Hindlimb muscle (tissue), 1 donor: ENCODE measurements at regions not wholly inside any gene's neighbourhood (a gene's known extent, or its start where the extent isn't known, plus 50 kb on each side); places are given as distances from the start of the nearest gene placed in this dataset.
"Not testable (repeated sequence)": the region's sequence is repeated elsewhere in the genome, so short reads cannot be mapped to it uniquely, and the experiment has no call there.

Source experiments
- DNase-seq: peaks from one replicate; pipeline ENCODE4 v3.0.0-alpha.2; 2013

- no peak for DNase-seq
Measured at GRCh38 chr14:85315733-85316290, 214.1 kb upstream of the FLRT2 start.

- no peak for DNase-seq
Measured at GRCh38 chr14:85316701-85317410, 213.1 kb upstream of the FLRT2 start.

GRCh38 chr14:85317491-85318021 is 212.4 kb upstream of the FLRT2 start:
- no peak for DNase-seq

GRCh38 chr14:85319101-85319500 is 210.8 kb upstream of the FLRT2 start:
- DNase-seq = no peak

- DNase-seq = no peak
Measured at GRCh38 chr14:85319998-85320630, 209.8 kb upstream of the FLRT2 start.

GRCh38 chr14:85325134-85326017 is 204.6 kb upstream of the FLRT2 start:
- DNase-seq = no peak

- DNase-seq = no peak
Measured at GRCh38 chr14:85332401-85332800, 197.5 kb upstream of the FLRT2 start.

- no peak for DNase-seq
Measured at GRCh38 chr14:85333313-85333712, 196.6 kb upstream of the FLRT2 start.

- no peak for DNase-seq
Measured at GRCh38 chr14:85333841-85334240, 196.1 kb upstream of the FLRT2 start.

- no peak for DNase-seq
Measured at GRCh38 chr14:85334316-85334715, 195.6 kb upstream of the FLRT2 start.

GRCh38 chr14:85336257-85336656 is 193.7 kb upstream of the FLRT2 start:
- no peak for DNase-seq

- no peak for DNase-seq
Measured at GRCh38 chr14:85336817-85337216, 193.1 kb upstream of the FLRT2 start.

- DNase-seq = no peak
Measured at GRCh38 chr14:85338895-85339294, 191.0 kb upstream of the FLRT2 start.

GRCh38 chr14:85342858-85343607 is 186.9 kb upstream of the FLRT2 start:
- no peak for DNase-seq

GRCh38 chr14:85344171-85344570 is 185.8 kb upstream of the FLRT2 start:
- DNase-seq = no peak

- DNase-seq = no peak
Measured at GRCh38 chr14:85344847-85345570, 184.9 kb upstream of the FLRT2 start.

GRCh38 chr14:85350667-85351066 is 179.3 kb upstream of the FLRT2 start:
- DNase-seq = no peak

- DNase-seq = not testable (repeated sequence)
Measured at GRCh38 chr14:85352588-85352987, 177.4 kb upstream of the FLRT2 start.

GRCh38 chr14:85357120-85357519 is 172.8 kb upstream of the FLRT2 start:
- no peak for DNase-seq

GRCh38 chr14:85358136-85358785 is 171.7 kb upstream of the FLRT2 start:
- DNase-seq = no peak

- DNase-seq = no peak
Measured at GRCh38 chr14:85359505-85359904, 170.4 kb upstream of the FLRT2 start.
